ENCODE measurements at regions not wholly inside any gene's neighbourhood (a gene's known extent, or its start where the extent isn't known, plus 50 kb on each side); places are given as distances from the start of the nearest gene placed in this dataset.
"Not testable (repeated sequence)": the region's sequence is repeated elsewhere in the genome, so short reads cannot be mapped to it uniquely, and the experiment has no call there.

- no peak for DNase-seq (ENCODE audit: low spot score)
- Mint-ChIP-seq H3K36me3 (ENCODE audit: low read depth) (peaks cover 1% of the 10 kb centered on the region), H3K9me3 (ENCODE audit: low read depth) (peaks cover 5% of the 10 kb centered on the region), H3K4me1 (ENCODE audit: low read depth) (peaks cover 13% of the 10 kb centered on the region), H3K27me3 (ENCODE audit: low read depth) (no peaks in the 10 kb centered on the region), H3K27ac (ENCODE audit: unreplicated experiment) (no peak overlapping the region), H3K4me3 (ENCODE audit: unreplicated experiment) (no peak overlapping the region)
- TF ChIP-seq CTCF (IDR thresholded peaks at IDR 0.05), result no peak
These were observed 94.8 kb upstream of the SCAF8 start for GRCh38 chr6:154638369-154638768.

- H3K36me3 Mint-ChIP-seq (ENCODE audit: low read depth); H3K4me3 Mint-ChIP-seq (ENCODE audit: unreplicated experiment); H3K27ac Mint-ChIP-seq (ENCODE audit: unreplicated experiment); DNase-seq (ENCODE audit: low spot score); H3K9me3 Mint-ChIP-seq (ENCODE audit: low read depth); H3K27me3 Mint-ChIP-seq (ENCODE audit: low read depth): not testable (repeated sequence)
- H3K4me1 Mint-ChIP-seq (ENCODE audit: low read depth), result peaks cover 13% of the 10 kb centered on the region
These were observed 94.0 kb upstream of the SCAF8 start for GRCh38 chr6:154639196-154639595.

GRCh38 chr6:154648188-154648887 is 84.9 kb upstream of the SCAF8 start:
- TF ChIP-seq CTCF (IDR thresholded peaks at IDR 0.05), result no peak
- Mint-ChIP-seq H3K9me3 (ENCODE audit: low read depth) (peaks cover 3% of the 10 kb centered on the region), H3K27ac (ENCODE audit: unreplicated experiment) (no peak overlapping the region), H3K4me1 (ENCODE audit: low read depth) (peaks cover 22% of the 10 kb centered on the region), H3K4me3 (ENCODE audit: unreplicated experiment) (no peak overlapping the region), H3K36me3 (ENCODE audit: low read depth) (no peaks in the 10 kb centered on the region), H3K27me3 (ENCODE audit: low read depth) (no peaks in the 10 kb centered on the region)
- DNase-seq (ENCODE audit: low spot score), result no peak

- no peak for DNase-seq (ENCODE audit: low spot score)
- Mint-ChIP-seq H3K4me3 (ENCODE audit: unreplicated experiment) (no peak overlapping the region), H3K27me3 (ENCODE audit: low read depth) (no peaks in the 10 kb centered on the region), H3K36me3 (ENCODE audit: low read depth) (no peaks in the 10 kb centered on the region), H3K9me3 (ENCODE audit: low read depth) (peaks cover 3% of the 10 kb centered on the region), H3K27ac (ENCODE audit: unreplicated experiment) (no peak overlapping the region), H3K4me1 (ENCODE audit: low read depth) (peaks cover 27% of the 10 kb centered on the region)
- TF ChIP-seq CTCF (IDR thresholded peaks at IDR 0.05), result no peak
These were observed 84.4 kb upstream of the SCAF8 start for GRCh38 chr6:154648888-154649205.

GRCh38 chr6:154649721-154650120 is 83.5 kb upstream of the SCAF8 start:
- Mint-ChIP-seq H3K36me3 (ENCODE audit: low read depth) (no peaks in the 10 kb centered on the region), H3K27ac (ENCODE audit: unreplicated experiment) (no peak overlapping the region), H3K27me3 (ENCODE audit: low read depth) (no peaks in the 10 kb centered on the region), H3K9me3 (ENCODE audit: low read depth) (peaks cover 3% of the 10 kb centered on the region), H3K4me1 (ENCODE audit: low read depth) (peaks cover 35% of the 10 kb centered on the region), H3K4me3 (ENCODE audit: unreplicated experiment) (no peak overlapping the region)
- no peak for TF ChIP-seq CTCF (IDR thresholded peaks at IDR 0.05)
- DNase-seq (ENCODE audit: low spot score), result no peak

- no peak overlapping the region for H3K4me3 Mint-ChIP-seq (ENCODE audit: unreplicated experiment)
- peaks cover 3% of the 10 kb centered on the region for H3K9me3 Mint-ChIP-seq (ENCODE audit: low read depth)
- no peak for TF ChIP-seq CTCF (IDR thresholded peaks at IDR 0.05)
- no peaks in the 10 kb centered on the region for H3K36me3 Mint-ChIP-seq (ENCODE audit: low read depth)
- DNase-seq (ENCODE audit: low spot score), result no peak
- no peak overlapping the region for H3K27ac Mint-ChIP-seq (ENCODE audit: unreplicated experiment)
- H3K4me1 Mint-ChIP-seq (ENCODE audit: low read depth), result peaks cover 35% of the 10 kb centered on the region
- no peaks in the 10 kb centered on the region for H3K27me3 Mint-ChIP-seq (ENCODE audit: low read depth)
These were observed 82.9 kb upstream of the SCAF8 start for GRCh38 chr6:154650351-154650750.
